ENCODE measurements at regions not wholly inside any gene's neighbourhood (a gene's known extent, or its start where the extent isn't known, plus 50 kb on each side); places are given as distances from the start of the nearest gene placed in this dataset.

- TF ChIP-seq, protein P1, sequence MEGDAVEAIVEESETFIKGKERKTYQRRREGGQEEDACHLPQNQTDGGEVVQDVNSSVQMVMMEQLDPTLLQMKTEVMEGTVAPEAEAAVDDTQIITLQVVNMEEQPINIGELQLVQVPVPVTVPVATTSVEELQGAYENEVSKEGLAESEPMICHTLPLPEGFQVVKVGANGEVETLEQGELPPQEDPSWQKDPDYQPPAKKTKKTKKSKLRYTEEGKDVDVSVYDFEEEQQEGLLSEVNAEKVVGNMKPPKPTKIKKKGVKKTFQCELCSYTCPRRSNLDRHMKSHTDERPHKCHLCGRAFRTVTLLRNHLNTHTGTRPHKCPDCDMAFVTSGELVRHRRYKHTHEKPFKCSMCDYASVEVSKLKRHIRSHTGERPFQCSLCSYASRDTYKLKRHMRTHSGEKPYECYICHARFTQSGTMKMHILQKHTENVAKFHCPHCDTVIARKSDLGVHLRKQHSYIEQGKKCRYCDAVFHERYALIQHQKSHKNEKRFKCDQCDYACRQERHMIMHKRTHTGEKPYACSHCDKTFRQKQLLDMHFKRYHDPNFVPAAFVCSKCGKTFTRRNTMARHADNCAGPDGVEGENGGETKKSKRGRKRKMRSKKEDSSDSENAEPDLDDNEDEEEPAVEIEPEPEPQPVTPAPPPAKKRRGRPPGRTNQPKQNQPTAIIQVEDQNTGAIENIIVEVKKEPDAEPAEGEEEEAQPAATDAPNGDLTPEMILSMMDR (IDR thresholded peaks at IDR 0.05), result no peak
- no peak for TF ChIP-seq POLR2A (IDR thresholded peaks at IDR 0.05)
These were observed 482.5 kb downstream of the SUCLA2 start for GRCh38 chr13:47518530-47518929.
